Ishikawa (cell line): ENCODE measurements at regions not wholly inside any gene's neighbourhood (a gene's known extent, or its start where the extent isn't known, plus 50 kb on each side); places are given as distances from the start of the nearest gene placed in this dataset.

Experiments used
- CEBPB ChIP-seq: IDR thresholded peaks from 2 replicates; pipeline ENCODE4 v1.6.1; 2012
- CREB1 ChIP-seq: IDR thresholded peaks from 2 replicates; pipeline ENCODE4 v1.6.1; 2012; ENCODE audit warnings: low read depth
- EGR1 ChIP-seq: IDR thresholded peaks from 2 replicates; pipeline ENCODE4 v1.6.1; 2012
- EP300 ChIP-seq: IDR thresholded peaks from 2 replicates; pipeline ENCODE4 v1.6.1; 2012; ENCODE audit warnings: borderline replicate concordance
- FOXM1 ChIP-seq: IDR thresholded peaks from 2 replicates; pipeline ENCODE4 v1.6.1; 2012; ENCODE audit warnings: low read depth, borderline replicate concordance
- NFIC ChIP-seq: IDR thresholded peaks from 2 replicates; pipeline ENCODE4 v1.6.1; 2012
- RAD21 ChIP-seq: IDR thresholded peaks from 2 replicates; pipeline ENCODE4 v1.6.1; 2012; ENCODE audit warnings: low read depth
- TAF1 ChIP-seq: IDR thresholded peaks from 2 replicates; pipeline ENCODE4 v1.6.1; 2012; ENCODE audit warnings: low read depth, mild to moderate bottlenecking
- TCF12 ChIP-seq: IDR thresholded peaks from 2 replicates; pipeline ENCODE4 v1.6.1; 2012; ENCODE audit warnings: low read depth
- TEAD4 ChIP-seq: IDR thresholded peaks from 2 replicates; pipeline ENCODE4 v1.6.1; 2012
- YY1 ChIP-seq: IDR thresholded peaks from 2 replicates; pipeline ENCODE4 v1.6.1; 2012; ENCODE audit warnings: low read depth
- ZBTB7A ChIP-seq: IDR thresholded peaks from 2 replicates; pipeline ENCODE4 v1.6.1; 2012; ENCODE audit warnings: low read depth
- TF ChIP-seq, protein P1 (sequence below): IDR thresholded peaks from 2 replicates; pipeline ENCODE4 v1.6.1; 2012; ENCODE audit warnings: low read depth, mild to moderate bottlenecking
- TF ChIP-seq, protein P2 (sequence below): IDR thresholded peaks from 2 replicates; pipeline ENCODE4 v1.6.1; 2012
- TF ChIP-seq, protein P3 (sequence below): IDR thresholded peaks from 2 replicates; pipeline ENCODE4 v1.6.1; 2012

DNA sequence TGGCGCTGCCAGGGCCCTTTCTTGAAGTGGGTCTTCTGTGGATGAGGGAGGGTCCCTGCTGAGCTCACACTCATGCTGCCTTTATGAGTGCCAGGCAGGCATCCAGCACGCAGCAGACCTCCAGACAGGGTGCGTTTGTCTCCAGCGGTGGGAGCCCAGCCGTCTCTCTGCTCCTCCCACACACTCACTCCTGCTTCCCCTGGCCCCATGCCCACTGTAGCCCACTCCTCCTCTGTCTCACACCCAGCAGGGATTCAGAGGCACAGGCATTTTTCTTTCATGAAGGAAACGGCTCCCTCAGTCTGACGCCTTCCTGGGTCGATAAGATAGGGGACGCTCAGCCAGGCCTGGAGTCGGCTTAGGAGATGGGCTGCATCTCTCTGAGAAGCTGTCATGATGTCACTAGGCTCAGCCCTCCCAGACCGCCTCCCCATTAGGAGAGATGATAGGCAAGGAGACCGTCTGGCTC is 183.9 kb upstream of the NCAM1 start:
- TF ChIP-seq CEBPB: no peak

DNA sequence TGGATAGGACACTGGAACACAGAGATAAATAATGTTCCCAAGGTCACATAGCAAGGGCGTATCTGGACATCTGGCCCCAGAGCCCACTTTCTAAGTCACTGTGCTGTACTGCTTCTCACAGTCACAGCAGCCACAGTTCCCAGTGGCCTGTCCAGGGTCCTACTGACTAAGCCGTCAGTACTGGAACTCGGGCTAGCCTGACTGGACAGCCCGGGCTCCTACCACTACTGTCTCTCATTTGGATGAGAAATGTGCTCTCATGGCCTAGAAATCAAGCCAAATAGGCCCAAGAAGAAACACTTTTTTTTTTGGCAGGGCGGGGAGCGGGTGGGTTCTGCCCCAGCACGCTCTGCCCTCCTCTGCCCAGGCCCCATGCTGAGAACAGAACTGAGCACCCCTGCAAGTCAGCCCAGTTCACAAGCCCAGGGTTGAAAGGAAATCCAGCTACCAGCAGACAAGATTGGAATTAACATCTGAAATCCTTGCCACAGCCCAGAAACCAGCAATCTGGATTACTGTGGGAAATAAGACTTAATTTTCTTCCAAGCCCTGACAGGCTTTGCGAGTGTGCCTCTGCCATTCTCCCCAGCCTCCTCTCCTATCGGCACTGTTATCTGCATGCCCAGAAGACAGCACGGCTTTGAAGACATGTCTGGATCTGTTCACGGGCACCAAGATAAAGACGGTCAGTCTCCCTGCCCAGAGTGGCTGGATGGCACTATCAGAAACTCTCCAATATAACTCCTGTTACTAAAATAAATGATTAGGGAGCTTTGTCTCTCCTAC is 182.9 kb upstream of the NCAM1 start:
- TF ChIP-seq NFIC (no peak), TEAD4 (no peak), FOXM1 (no peak), TAF1 (no peak), EP300 (no peak), CEBPB (no peak), YY1 (no peak), TCF12 (no peak)
- TF ChIP-seq, protein P1, sequence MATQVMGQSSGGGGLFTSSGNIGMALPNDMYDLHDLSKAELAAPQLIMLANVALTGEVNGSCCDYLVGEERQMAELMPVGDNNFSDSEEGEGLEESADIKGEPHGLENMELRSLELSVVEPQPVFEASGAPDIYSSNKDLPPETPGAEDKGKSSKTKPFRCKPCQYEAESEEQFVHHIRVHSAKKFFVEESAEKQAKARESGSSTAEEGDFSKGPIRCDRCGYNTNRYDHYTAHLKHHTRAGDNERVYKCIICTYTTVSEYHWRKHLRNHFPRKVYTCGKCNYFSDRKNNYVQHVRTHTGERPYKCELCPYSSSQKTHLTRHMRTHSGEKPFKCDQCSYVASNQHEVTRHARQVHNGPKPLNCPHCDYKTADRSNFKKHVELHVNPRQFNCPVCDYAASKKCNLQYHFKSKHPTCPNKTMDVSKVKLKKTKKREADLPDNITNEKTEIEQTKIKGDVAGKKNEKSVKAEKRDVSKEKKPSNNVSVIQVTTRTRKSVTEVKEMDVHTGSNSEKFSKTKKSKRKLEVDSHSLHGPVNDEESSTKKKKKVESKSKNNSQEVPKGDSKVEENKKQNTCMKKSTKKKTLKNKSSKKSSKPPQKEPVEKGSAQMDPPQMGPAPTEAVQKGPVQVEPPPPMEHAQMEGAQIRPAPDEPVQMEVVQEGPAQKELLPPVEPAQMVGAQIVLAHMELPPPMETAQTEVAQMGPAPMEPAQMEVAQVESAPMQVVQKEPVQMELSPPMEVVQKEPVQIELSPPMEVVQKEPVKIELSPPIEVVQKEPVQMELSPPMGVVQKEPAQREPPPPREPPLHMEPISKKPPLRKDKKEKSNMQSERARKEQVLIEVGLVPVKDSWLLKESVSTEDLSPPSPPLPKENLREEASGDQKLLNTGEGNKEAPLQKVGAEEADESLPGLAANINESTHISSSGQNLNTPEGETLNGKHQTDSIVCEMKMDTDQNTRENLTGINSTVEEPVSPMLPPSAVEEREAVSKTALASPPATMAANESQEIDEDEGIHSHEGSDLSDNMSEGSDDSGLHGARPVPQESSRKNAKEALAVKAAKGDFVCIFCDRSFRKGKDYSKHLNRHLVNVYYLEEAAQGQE: no peak

DNA sequence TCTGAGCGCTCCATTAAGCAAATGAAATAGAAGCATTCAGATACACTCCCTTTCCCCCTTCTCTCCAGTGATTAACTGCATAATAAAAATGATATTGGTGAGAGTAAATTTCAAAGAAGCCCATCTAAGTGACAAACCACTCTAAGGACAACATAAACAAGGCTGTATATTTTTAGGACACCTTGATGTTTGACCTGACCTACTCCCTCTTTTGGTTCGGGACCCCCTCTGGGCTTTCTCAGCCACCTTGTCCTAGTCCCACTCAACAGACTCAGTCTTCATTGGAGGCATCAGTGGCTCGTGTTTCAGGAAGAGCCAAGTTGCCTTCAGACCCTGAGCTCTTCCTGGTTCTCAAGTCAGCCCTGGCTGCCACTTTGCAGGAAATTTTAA is 182.3 kb upstream of the NCAM1 start:
- TF ChIP-seq, protein P2, sequence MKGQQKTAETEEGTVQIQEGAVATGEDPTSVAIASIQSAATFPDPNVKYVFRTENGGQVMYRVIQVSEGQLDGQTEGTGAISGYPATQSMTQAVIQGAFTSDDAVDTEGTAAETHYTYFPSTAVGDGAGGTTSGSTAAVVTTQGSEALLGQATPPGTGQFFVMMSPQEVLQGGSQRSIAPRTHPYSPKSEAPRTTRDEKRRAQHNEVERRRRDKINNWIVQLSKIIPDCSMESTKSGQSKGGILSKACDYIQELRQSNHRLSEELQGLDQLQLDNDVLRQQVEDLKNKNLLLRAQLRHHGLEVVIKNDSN: no peak
- TF ChIP-seq NFIC: no peak
- TF ChIP-seq, protein P3, sequence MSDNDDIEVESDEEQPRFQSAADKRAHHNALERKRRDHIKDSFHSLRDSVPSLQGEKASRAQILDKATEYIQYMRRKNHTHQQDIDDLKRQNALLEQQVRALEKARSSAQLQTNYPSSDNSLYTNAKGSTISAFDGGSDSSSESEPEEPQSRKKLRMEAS: no peak
- TF ChIP-seq RAD21: no peak
- TF ChIP-seq, protein P1: no peak
- TF ChIP-seq ZBTB7A: no peak
- TF ChIP-seq TAF1: no peak
- TF ChIP-seq CEBPB: no peak
- no peak for TF ChIP-seq EGR1
- TF ChIP-seq TEAD4: no peak
- TF ChIP-seq YY1: no peak
- TF ChIP-seq TCF12: no peak

DNA sequence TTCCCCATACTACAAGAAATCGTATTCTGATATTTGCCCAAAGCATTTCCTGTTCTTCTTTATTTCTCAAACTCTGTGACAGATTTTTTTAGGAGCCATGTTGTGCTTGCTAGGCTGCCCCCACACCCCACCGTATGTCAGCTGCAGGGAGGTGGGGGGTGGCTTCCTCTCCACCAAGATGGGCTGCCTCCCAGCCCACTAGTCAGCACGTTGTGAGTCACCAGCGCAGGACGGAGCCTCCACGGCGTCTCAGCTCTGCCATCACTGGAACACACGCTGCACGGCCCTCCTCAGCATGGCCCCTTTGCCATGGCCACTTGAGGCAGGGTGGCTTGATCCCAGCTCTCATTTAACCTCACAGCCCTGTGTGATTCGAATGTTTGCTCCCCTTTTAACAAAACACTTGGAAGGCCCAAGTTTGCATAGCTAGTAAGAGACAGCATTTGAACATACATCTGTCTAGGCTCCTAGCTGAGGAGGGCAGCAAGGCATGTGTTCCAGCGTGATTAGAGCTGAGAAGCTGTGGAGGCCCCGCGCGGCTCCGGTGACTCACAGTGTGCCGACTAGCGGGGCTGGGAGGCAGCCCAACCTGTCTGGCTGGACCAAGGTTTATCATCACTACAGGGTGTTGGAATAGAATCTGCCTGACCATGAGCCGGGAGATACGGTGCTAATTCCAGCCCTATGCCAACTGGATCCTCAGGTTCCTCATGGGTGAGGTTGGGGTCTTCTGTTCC is 180.7 kb upstream of the NCAM1 start:
- no peak for TF ChIP-seq EP300
- TF ChIP-seq CREB1: no peak
- no peak for TF ChIP-seq RAD21
- no peak for TF ChIP-seq ZBTB7A
- TF ChIP-seq, protein P2: no peak
- no peak for TF ChIP-seq TCF12

DNA sequence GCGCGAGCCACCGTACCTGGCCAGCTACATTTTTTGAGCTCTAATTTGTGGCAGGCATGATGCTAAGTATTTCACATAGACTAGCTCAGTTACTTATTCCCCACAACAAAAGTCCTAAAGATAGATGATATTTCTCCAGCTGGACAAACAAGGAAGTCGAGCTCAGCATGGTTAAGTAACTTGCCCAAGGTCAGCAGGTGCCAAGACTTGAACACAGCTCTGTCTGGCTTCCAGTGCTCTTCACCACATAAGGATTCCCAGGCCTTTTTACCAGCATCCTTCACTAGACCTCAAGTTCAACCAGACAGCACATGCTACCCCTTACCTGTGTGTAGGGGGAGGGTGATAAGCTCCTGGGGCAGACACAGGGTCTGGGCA is 177.3 kb upstream of the NCAM1 start:
- TF ChIP-seq, protein P3: no peak
- TF ChIP-seq YY1: no peak
- no peak for TF ChIP-seq ZBTB7A
- no peak for TF ChIP-seq CEBPB
- no peak for TF ChIP-seq EP300
- TF ChIP-seq TAF1: no peak
- TF ChIP-seq TEAD4: no peak
- no peak for TF ChIP-seq NFIC
- TF ChIP-seq, protein P2: no peak
- TF ChIP-seq CREB1: no peak
- TF ChIP-seq TCF12: no peak
- TF ChIP-seq EGR1: no peak
